Osteoblast (primary cell): ENCODE measurements at regions not wholly inside any gene's neighbourhood (a gene's known extent, or its start where the extent isn't known, plus 50 kb on each side); places are given as distances from the start of the nearest gene placed in this dataset.

Source experiments
- DNase-seq: peaks from one replicate; pipeline ENCODE4 v3.0.0; 2011; ENCODE audit warnings: low spot score, mixed read lengths; ENCODE audit not compliant: insufficient read length; ENCODE audit errors: missing footprints
- H2AFZ ChIP-seq: 2 replicates; pipeline ENCODE4 v1.6.0; 2011; ENCODE audit warnings: mild to moderate bottlenecking, low read length
- H3K27ac ChIP-seq: 2 replicates; pipeline ENCODE4 v1.5.1; 2011; ENCODE audit warnings: mild to moderate bottlenecking, low read depth, low read length, moderate library complexity
- H3K27me3 ChIP-seq: 2 replicates; pipeline ENCODE4 v1.6.0; 2012; ENCODE audit warnings: mild to moderate bottlenecking, control low read depth, inconsistent platforms, low read length, moderate library complexity; ENCODE audit not compliant: insufficient read depth
- H3K36me3 ChIP-seq: 2 replicates; pipeline ENCODE4 v1.5.1; 2011; ENCODE audit warnings: mild to moderate bottlenecking, low read length, control low read depth, moderate library complexity; ENCODE audit not compliant: insufficient read depth
- H3K4me1 ChIP-seq: 2 replicates; pipeline ENCODE4 v1.5.1; 2011; ENCODE audit warnings: mild to moderate bottlenecking, low read length, control low read depth, moderate library complexity; ENCODE audit not compliant: insufficient read depth
- H3K4me2 ChIP-seq: 2 replicates; pipeline ENCODE4 v1.6.0; 2011; ENCODE audit warnings: mild to moderate bottlenecking, low read length; ENCODE audit not compliant: insufficient read depth
- H3K4me3 ChIP-seq: fragments of 200-600 bp; sonication (generic); 3 replicates; pipeline ENCODE4 v1.5.1; 2012; ENCODE audit warnings: mild to moderate bottlenecking, low read length, inconsistent platforms; ENCODE audit not compliant: insufficient read depth
- H3K79me2 ChIP-seq: 2 replicates; pipeline ENCODE4 v1.6.0; 2012; ENCODE audit warnings: mild to moderate bottlenecking, low read length, control low read depth, inconsistent platforms; ENCODE audit not compliant: insufficient read depth
- H3K9me3 ChIP-seq: 2 replicates; pipeline ENCODE4 v1.5.1; 2011; ENCODE audit warnings: low read depth, low read length, control low read depth
- H4K20me1 ChIP-seq: 2 replicates; pipeline ENCODE4 v1.6.0; 2012; ENCODE audit warnings: mild to moderate bottlenecking, low read length, control low read depth; ENCODE audit not compliant: insufficient read depth
- CTCF ChIP-seq: IDR thresholded peaks from 2 replicates; pipeline ENCODE4 v1.5.1; 2011; ENCODE audit warnings: mild to moderate bottlenecking, low read depth, low read length, moderate library complexity; ENCODE audit errors: extremely low read depth

- no peaks in the 10 kb centered on the region for H3K9me3 ChIP-seq
- peaks cover 3% of the 10 kb centered on the region for H3K4me1 ChIP-seq
- no peaks in the 10 kb centered on the region for H3K79me2 ChIP-seq
- H3K27me3 ChIP-seq = peaks cover 8% of the 10 kb centered on the region
- no peak for DNase-seq
- H3K36me3 ChIP-seq = no peaks in the 10 kb centered on the region
- no peaks in the 10 kb centered on the region for H4K20me1 ChIP-seq
- TF ChIP-seq CTCF = no peak
- H3K4me3 ChIP-seq = no peak overlapping the region
- H3K4me2 ChIP-seq = no peak overlapping the region
- no peak overlapping the region for H2AFZ ChIP-seq
- no peak overlapping the region for H3K27ac ChIP-seq
Measured at GRCh38 chrX:38860106-38861013, 59.1 kb downstream of the MID1IP1 start.

- Histone ChIP-seq H3K27me3 (peaks cover 8% of the 10 kb centered on the region), H3K36me3 (no peaks in the 10 kb centered on the region), H3K4me2 (no peak overlapping the region), H3K27ac (no peak overlapping the region), H4K20me1 (no peaks in the 10 kb centered on the region), H3K4me3 (no peak overlapping the region), H2AFZ (no peak overlapping the region), H3K4me1 (peaks cover 3% of the 10 kb centered on the region), H3K9me3 (no peaks in the 10 kb centered on the region), H3K79me2 (no peaks in the 10 kb centered on the region)
- TF ChIP-seq CTCF = no peak
- DNase-seq = no peak
Measured at GRCh38 chrX:38861489-38861888, 60.2 kb downstream of the MID1IP1 start.

GRCh38 chrX:38862100-38862499, 60.8 kb downstream of the MID1IP1 start:
- Histone ChIP-seq H3K4me1 (peaks cover 3% of the 10 kb centered on the region), H3K27me3 (peaks cover 8% of the 10 kb centered on the region), H3K4me2 (no peak overlapping the region), H3K27ac (no peak overlapping the region), H2AFZ (no peak overlapping the region), H3K4me3 (no peak overlapping the region), H3K9me3 (no peaks in the 10 kb centered on the region), H4K20me1 (no peaks in the 10 kb centered on the region), H3K79me2 (no peaks in the 10 kb centered on the region), H3K36me3 (no peaks in the 10 kb centered on the region)
- no peak for DNase-seq
- no peak for TF ChIP-seq CTCF

GRCh38 chrX:38864165-38864564, 62.9 kb downstream of the MID1IP1 start:
- Histone ChIP-seq H3K36me3 (no peaks in the 10 kb centered on the region), H3K27ac (no peak overlapping the region), H3K79me2 (no peaks in the 10 kb centered on the region), H3K9me3 (no peaks in the 10 kb centered on the region), H2AFZ (no peak overlapping the region), H3K4me2 (no peak overlapping the region), H3K4me3 (no peak overlapping the region), H3K4me1 (peaks cover 3% of the 10 kb centered on the region), H4K20me1 (no peaks in the 10 kb centered on the region), H3K27me3 (peaks cover 8% of the 10 kb centered on the region)
- DNase-seq = no peak
- no peak for TF ChIP-seq CTCF
